DND-41 (cell line): ENCODE measurements at regions not wholly inside any gene's neighbourhood (a gene's known extent, or its start where the extent isn't known, plus 50 kb on each side); places are given as distances from the start of the nearest gene placed in this dataset.

Source experiments
- EZH2 ChIP-seq: IDR thresholded peaks from 3 replicates; pipeline ENCODE4 v1.6.1; 2012; ENCODE audit warnings: borderline replicate concordance, low read depth, mild to moderate bottlenecking, moderate library complexity, low read length, inconsistent platforms; ENCODE audit not compliant: severe bottlenecking
- TF ChIP-seq, protein P1 (sequence below): IDR thresholded peaks from 2 replicates; pipeline ENCODE4 v1.5.1; 2012; ENCODE audit warnings: borderline replicate concordance, low read length, moderate library complexity, mild to moderate bottlenecking; ENCODE audit not compliant: poor library complexity, severe bottlenecking; ENCODE audit errors: extremely low read depth

DNA sequence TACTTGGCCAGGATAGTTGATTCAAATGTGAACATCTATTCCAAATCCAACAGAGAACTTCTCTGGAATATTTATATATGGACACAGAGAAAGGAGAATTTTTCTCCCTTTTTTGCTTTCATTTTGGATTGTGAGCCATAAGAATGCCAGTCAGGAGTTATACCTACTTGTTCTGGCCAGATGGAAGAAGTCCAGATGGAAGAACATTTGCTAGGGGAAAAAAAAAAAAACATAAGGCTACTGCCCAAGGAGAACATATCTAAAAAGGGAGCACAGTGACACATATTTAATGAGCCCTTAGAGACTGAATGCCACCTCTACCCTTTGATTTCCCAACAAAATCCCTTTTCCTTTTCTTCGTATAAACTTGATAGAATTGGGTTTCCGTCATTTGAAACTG is 61.7 kb upstream of the PPP2R2B start:
- TF ChIP-seq, protein P1, sequence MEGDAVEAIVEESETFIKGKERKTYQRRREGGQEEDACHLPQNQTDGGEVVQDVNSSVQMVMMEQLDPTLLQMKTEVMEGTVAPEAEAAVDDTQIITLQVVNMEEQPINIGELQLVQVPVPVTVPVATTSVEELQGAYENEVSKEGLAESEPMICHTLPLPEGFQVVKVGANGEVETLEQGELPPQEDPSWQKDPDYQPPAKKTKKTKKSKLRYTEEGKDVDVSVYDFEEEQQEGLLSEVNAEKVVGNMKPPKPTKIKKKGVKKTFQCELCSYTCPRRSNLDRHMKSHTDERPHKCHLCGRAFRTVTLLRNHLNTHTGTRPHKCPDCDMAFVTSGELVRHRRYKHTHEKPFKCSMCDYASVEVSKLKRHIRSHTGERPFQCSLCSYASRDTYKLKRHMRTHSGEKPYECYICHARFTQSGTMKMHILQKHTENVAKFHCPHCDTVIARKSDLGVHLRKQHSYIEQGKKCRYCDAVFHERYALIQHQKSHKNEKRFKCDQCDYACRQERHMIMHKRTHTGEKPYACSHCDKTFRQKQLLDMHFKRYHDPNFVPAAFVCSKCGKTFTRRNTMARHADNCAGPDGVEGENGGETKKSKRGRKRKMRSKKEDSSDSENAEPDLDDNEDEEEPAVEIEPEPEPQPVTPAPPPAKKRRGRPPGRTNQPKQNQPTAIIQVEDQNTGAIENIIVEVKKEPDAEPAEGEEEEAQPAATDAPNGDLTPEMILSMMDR, result no peak
- TF ChIP-seq EZH2, result no peak
